WTC11 (cell line): ENCODE measurements at regions not wholly inside any gene's neighbourhood (a gene's known extent, or its start where the extent isn't known, plus 50 kb on each side); places are given as distances from the start of the nearest gene placed in this dataset.

Source experiments
- ATAC-seq: fragments of 200-7000 bp; cut with Tn5 transposase; 2 replicates; pipeline ENCODE4 v1.10.0; 2021; ENCODE audit warnings: mild to moderate bottlenecking, moderate library complexity
- CTCF ChIA-PET: fragments of 300-600 bp; sonication (Branson Sonifier 250); formaldehyde crosslinking; loops from one replicate; lab custom pipeline; 2021; ENCODE audit warnings: antibody characterized with exemption; lab: Charles Lee
- POLR2A ChIA-PET: fragments of 350-600 bp; sonication (Branson Sonifier 250); formaldehyde crosslinking; loops from one replicate; lab custom pipeline; 2021; ENCODE audit warnings: antibody characterized with exemption; lab: Charles Lee
- DNase-seq: peaks from one replicate; pipeline ENCODE4 v3.0.0; 2021; ENCODE audit warnings: low spot score
- H3K27ac Mint-ChIP-seq: 2 replicates; pipeline ENCODE4 v1.8.0; 2021; ENCODE audit warnings: mixed read lengths
- H3K27me3 Mint-ChIP-seq: 2 replicates; pipeline ENCODE4 v1.8.0; 2021; ENCODE audit warnings: low read depth, mild to moderate bottlenecking, moderate library complexity, mixed read lengths
- H3K36me3 Mint-ChIP-seq: 2 replicates; pipeline ENCODE4 v1.8.0; 2021; ENCODE audit warnings: mixed read lengths
- H3K4me1 Mint-ChIP-seq: 2 replicates; pipeline ENCODE4 v1.8.0; 2022; ENCODE audit warnings: mixed read lengths
- H3K4me3 Mint-ChIP-seq: 2 replicates; pipeline ENCODE4 v1.8.0; 2021; ENCODE audit warnings: mild to moderate bottlenecking, moderate library complexity, mixed read lengths
- H3K9me3 Mint-ChIP-seq: 2 replicates; pipeline ENCODE4 v1.8.0; 2021; ENCODE audit warnings: mixed read lengths
- ATF2 ChIP-seq: sonication (generic); formaldehyde crosslinking; IDR thresholded peaks from 2 replicates; pipeline ENCODE4 v1.8.1; 2022; ENCODE audit warnings: low read depth, missing genetic modification reagents, borderline replicate concordance
- CDX4 ChIP-seq: fragments of 250-450 bp; sonication (Bioruptor Pico); IDR thresholded peaks from 2 replicates; pipeline ENCODE4 v1.9.0; 2021; ENCODE audit warnings: moderate library complexity, mild to moderate bottlenecking, inconsistent platforms, borderline replicate concordance
- CREB1 ChIP-seq: sonication (generic); formaldehyde crosslinking; IDR thresholded peaks from 2 replicates; pipeline ENCODE4 v1.8.0; 2023; ENCODE audit warnings: mild to moderate bottlenecking, missing genetic modification reagents
- CTCF ChIP-seq: fragments of 200-600 bp; IDR thresholded peaks from 2 replicates; pipeline ENCODE4 v1.8.0; 2022; ENCODE audit warnings: antibody characterized with exemption
- ESRRA ChIP-seq: sonication (generic); formaldehyde crosslinking; IDR thresholded peaks from 2 replicates; pipeline ENCODE4 v1.8.1; 2022; ENCODE audit warnings: mild to moderate bottlenecking, missing genetic modification reagents, borderline replicate concordance
- FOXJ3 ChIP-seq: sonication (generic); formaldehyde crosslinking; IDR thresholded peaks from 2 replicates; pipeline ENCODE4 v1.9.0; 2021; ENCODE audit warnings: missing genetic modification reagents, mild to moderate bottlenecking, borderline replicate concordance
- FOXP1 ChIP-seq: sonication (generic); formaldehyde crosslinking; IDR thresholded peaks from 2 replicates; pipeline ENCODE4 v1.8.0; 2022; ENCODE audit warnings: missing genetic modification reagents, mild to moderate bottlenecking, moderate library complexity, borderline replicate concordance
- GABPB1 ChIP-seq: sonication (generic); formaldehyde crosslinking; IDR thresholded peaks from 2 replicates; pipeline ENCODE4 v1.8.1; 2023; ENCODE audit warnings: mild to moderate bottlenecking, missing genetic modification reagents
- IRF2 ChIP-seq: sonication (generic); formaldehyde crosslinking; IDR thresholded peaks from 2 replicates; pipeline ENCODE4 v1.8.0; 2022; ENCODE audit warnings: low read depth, missing genetic modification reagents, borderline replicate concordance
- MYBL2 ChIP-seq: sonication (generic); formaldehyde crosslinking; IDR thresholded peaks from 2 replicates; pipeline ENCODE4 v1.8.1; 2023; ENCODE audit warnings: mild to moderate bottlenecking, moderate library complexity, missing genetic modification reagents
- RORB ChIP-seq: fragments of 250-450 bp; sonication (Bioruptor Pico); IDR thresholded peaks from 2 replicates; pipeline ENCODE4 v1.9.0; 2021; ENCODE audit warnings: mild to moderate bottlenecking
- TEAD4 ChIP-seq: sonication (generic); formaldehyde crosslinking; IDR thresholded peaks from 2 replicates; pipeline ENCODE4 v1.8.0; 2022; ENCODE audit warnings: mild to moderate bottlenecking, missing genetic modification reagents
- TP53 ChIP-seq: sonication (generic); formaldehyde crosslinking; IDR thresholded peaks from 2 replicates; pipeline ENCODE4 v1.8.1; 2023; ENCODE audit warnings: mild to moderate bottlenecking, missing genetic modification reagents
- USF2 ChIP-seq: sonication (generic); formaldehyde crosslinking; IDR thresholded peaks from 2 replicates; pipeline ENCODE4 v1.8.1; 2023; ENCODE audit warnings: mild to moderate bottlenecking, missing genetic modification reagents, moderate library complexity
- ZBTB21 ChIP-seq: sonication (generic); formaldehyde crosslinking; IDR thresholded peaks from 2 replicates; pipeline ENCODE4 v1.8.1; 2023; ENCODE audit warnings: mild to moderate bottlenecking, missing genetic modification reagents, borderline replicate concordance
- ZNF138 ChIP-seq: sonication (generic); formaldehyde crosslinking; conservative IDR thresholded peaks from 2 replicates; pipeline ENCODE4 v1.8.1; 2022; ENCODE audit warnings: mild to moderate bottlenecking, moderate library complexity, missing genetic modification reagents
- ZNF512 ChIP-seq: sonication (generic); formaldehyde crosslinking; IDR thresholded peaks from 2 replicates; pipeline ENCODE4 v1.8.1; 2022; ENCODE audit warnings: missing genetic modification reagents, borderline replicate concordance
- ZSCAN18 ChIP-seq: fragments of 250-450 bp; sonication (Bioruptor Pico); IDR thresholded peaks from 2 replicates; pipeline ENCODE4 v2.1.2; 2022; ENCODE audit warnings: mild to moderate bottlenecking, moderate library complexity
- TF ChIP-seq, protein P1 (sequence below): sonication (generic); formaldehyde crosslinking; IDR thresholded peaks from 2 replicates; pipeline ENCODE4 v1.8.1; 2023; ENCODE audit warnings: mild to moderate bottlenecking, moderate library complexity, missing genetic modification reagents
- TF ChIP-seq, protein P2 (sequence below): sonication (generic); formaldehyde crosslinking; IDR thresholded peaks from 2 replicates; pipeline ENCODE4 v1.8.1; 2023; ENCODE audit warnings: mild to moderate bottlenecking, missing genetic modification reagents

DNA sequence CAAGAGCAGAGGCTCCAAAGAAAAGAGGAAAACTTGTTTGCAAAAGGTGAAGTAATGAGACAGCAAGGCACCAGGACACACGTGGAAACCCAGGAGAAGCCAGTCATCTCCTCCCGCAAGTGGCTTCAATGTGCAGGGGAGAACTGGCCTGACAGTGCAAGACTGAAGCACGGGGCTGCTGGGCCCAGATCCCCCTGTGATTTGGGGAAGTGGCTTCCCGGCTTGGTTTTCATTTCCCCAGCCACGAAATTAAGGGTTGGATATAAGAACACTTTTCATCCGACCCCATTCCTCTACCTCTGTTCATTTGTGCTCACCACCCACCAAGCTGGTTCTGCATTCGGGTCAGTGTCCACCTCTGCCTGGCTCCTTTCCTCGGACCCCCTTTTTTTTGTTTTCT is 306.4 kb downstream of the FGFR2 start (continued):
- no peak for TF ChIP-seq ZSCAN18 (CRISPR knock-in tag)
- no peak for TF ChIP-seq CDX4 (CRISPR knock-in tag)
- no peak for TF ChIP-seq USF2 (CRISPR knock-in tag)
- no peak for TF ChIP-seq ATF2 (CRISPR knock-in tag)
- TF ChIP-seq IRF2, result no peak
- TF ChIP-seq TP53, result no peak
- no peak for TF ChIP-seq RORB
- no peak for TF ChIP-seq CTCF
- TF ChIP-seq ESRRA (CRISPR knock-in tag), result no peak

DNA sequence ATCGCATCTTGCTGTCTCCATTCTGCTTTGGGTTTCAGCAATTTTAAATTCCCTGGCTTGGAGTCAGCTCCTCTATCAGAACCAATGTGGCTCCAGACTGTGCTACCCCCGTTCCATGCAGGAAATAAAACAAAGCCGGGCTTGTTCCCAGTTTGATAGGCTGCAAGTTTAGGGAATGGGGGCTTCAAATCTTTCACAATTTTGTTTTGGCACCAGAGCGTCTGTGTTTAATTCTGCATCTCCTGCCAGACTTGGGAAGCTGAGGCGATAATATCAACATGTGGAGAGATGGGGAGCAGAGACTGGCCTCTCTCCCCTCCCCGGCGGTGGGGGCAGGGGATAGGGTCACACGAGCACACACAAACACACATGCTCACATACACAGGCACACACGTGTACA is 305.9 kb downstream of the FGFR2 start:
- CTCF ChIA-PET, result no interaction called here
- DNase-seq, result no peak
- no peak overlapping the region for H3K27ac Mint-ChIP-seq
- H3K27me3 Mint-ChIP-seq, result peaks cover 10% of the 10 kb centered on the region
- H3K4me1 Mint-ChIP-seq, result peaks cover 45% of the 10 kb centered on the region
- POLR2A ChIA-PET, result no interaction called here
- no peaks in the 10 kb centered on the region for H3K36me3 Mint-ChIP-seq
- TF ChIP-seq USF2 (CRISPR knock-in tag) (no peak), GABPB1 (CRISPR knock-in tag) (no peak)
- TF ChIP-seq, protein P1, sequence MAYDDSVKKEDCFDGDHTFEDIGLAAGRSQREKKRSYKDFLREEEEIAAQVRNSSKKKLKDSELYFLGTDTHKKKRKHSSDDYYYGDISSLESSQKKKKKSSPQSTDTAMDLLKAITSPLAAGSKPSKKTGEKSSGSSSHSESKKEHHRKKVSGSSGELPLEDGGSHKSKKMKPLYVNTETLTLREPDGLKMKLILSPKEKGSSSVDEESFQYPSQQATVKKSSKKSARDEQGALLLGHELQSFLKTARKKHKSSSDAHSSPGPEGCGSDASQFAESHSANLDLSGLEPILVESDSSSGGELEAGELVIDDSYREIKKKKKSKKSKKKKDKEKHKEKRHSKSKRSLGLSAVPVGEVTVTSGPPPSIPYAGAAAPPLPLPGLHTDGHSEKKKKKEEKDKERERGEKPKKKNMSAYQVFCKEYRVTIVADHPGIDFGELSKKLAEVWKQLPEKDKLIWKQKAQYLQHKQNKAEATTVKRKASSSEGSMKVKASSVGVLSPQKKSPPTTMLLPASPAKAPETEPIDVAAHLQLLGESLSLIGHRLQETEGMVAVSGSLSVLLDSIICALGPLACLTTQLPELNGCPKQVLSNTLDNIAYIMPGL (CRISPR knock-in tag), result no peak
- no peak overlapping the region for H3K4me3 Mint-ChIP-seq
- ATAC-seq, result no peak
- peaks cover 8% of the 10 kb centered on the region; the same call in 1 of the 2 replicates for H3K9me3 Mint-ChIP-seq

DNA sequence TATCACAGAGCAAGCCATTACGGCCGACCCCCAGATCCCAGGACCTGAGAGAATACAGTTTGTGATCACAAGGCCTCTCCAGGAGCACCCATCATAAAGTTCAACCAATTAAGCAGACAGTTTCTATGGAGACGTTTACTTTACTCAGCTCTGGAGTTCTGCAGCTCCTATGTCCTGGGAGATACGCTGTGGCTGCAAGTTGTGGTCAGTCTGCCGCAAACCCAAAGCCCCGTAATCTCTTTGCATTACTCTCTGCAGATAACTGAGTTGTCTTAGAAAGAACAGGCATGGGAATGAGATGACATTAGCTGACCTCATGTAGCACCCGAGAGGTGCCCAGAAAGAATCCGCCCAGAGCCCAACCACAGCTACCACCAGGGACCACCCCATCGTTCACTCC is 305.1 kb downstream of the FGFR2 start:
- DNase-seq, result no peak
- no peak overlapping the region for H3K4me3 Mint-ChIP-seq
- ChIA-PET POLR2A (no interaction called here), CTCF (no interaction called here)
- no peaks in the 10 kb centered on the region for H3K36me3 Mint-ChIP-seq
- peaks cover 37% of the 10 kb centered on the region for H3K4me1 Mint-ChIP-seq
- no peak overlapping the region for H3K27ac Mint-ChIP-seq
- ATAC-seq, result no peak
- peaks cover 14% of the 10 kb centered on the region for H3K9me3 Mint-ChIP-seq
- peaks cover 10% of the 10 kb centered on the region for H3K27me3 Mint-ChIP-seq
- no peak for TF ChIP-seq TEAD4
- TF ChIP-seq, protein P2, sequence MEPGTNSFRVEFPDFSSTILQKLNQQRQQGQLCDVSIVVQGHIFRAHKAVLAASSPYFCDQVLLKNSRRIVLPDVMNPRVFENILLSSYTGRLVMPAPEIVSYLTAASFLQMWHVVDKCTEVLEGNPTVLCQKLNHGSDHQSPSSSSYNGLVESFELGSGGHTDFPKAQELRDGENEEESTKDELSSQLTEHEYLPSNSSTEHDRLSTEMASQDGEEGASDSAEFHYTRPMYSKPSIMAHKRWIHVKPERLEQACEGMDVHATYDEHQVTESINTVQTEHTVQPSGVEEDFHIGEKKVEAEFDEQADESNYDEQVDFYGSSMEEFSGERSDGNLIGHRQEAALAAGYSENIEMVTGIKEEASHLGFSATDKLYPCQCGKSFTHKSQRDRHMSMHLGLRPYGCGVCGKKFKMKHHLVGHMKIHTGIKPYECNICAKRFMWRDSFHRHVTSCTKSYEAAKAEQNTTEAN, result no peak
- TF ChIP-seq ZBTB21 (CRISPR knock-in tag), result no peak
- TF ChIP-seq, protein P1 (CRISPR knock-in tag), result no peak
- TF ChIP-seq CREB1 (CRISPR knock-in tag), result no peak
- TF ChIP-seq FOXJ3 (CRISPR knock-in tag), result no peak
- TF ChIP-seq ZNF138 (CRISPR knock-in tag), result no peak
- no peak for TF ChIP-seq ZNF512 (CRISPR knock-in tag)
- no peak for TF ChIP-seq FOXP1 (CRISPR knock-in tag)
- TF ChIP-seq MYBL2 (CRISPR knock-in tag), result no peak
